Gastrocnemius medialis (tissue), 4 donors: ENCODE measurements at regions not wholly inside any gene's neighbourhood (a gene's known extent, or its start where the extent isn't known, plus 50 kb on each side); places are given as distances from the start of the nearest gene placed in this dataset.

Experiments
- ATAC-seq, 2 donors: fragments of 150-250 bp; one replicate each; pipeline ENCODE4 v1.9.1; 2016
- DNase-seq, 2 donors: peaks; one replicate each; pipeline ENCODE4 v3.0.0-alpha.2; 2019
- H3K27ac ChIP-seq, 4 donors: fragments of 200-600 bp; sonication (generic); 1 replicate in 1 of 4; 2 replicates in 3 of 4; pipeline ENCODE4 v1.5.1; 2016 to 2018; ENCODE audit warnings: mild to moderate bottlenecking in 2 of 4, moderate library complexity in 1 of 4
- H3K27me3 ChIP-seq, 3 donors: fragments of 200-600 bp; sonication (generic) in 2 of 3; 1 replicate in 1 of 3; 2 replicates in 2 of 3; pipeline versions ENCODE4 v1.5.1 to v1.6.0; 2016 to 2019; ENCODE audit warnings: mild to moderate bottlenecking in 1 of 3, moderate library complexity in 1 of 3
- H3K36me3 ChIP-seq, 2 donors: fragments of 200-600 bp; sonication (generic) in 1 of 2; one replicate each; pipeline ENCODE4 v1.5.1; 2017 to 2018
- H3K4me1 ChIP-seq, 2 donors: fragments of 200-600 bp; sonication (generic) in 1 of 2; one replicate each; pipeline ENCODE4 v1.5.1; 2016 to 2017; ENCODE audit warnings: mild to moderate bottlenecking in 2 of 2
- H3K4me3 ChIP-seq, 4 donors: fragments of 200-600 bp; sonication (generic) in 3 of 4; 1 replicate in 1 of 4; 2 replicates in 3 of 4; pipeline ENCODE4 v1.5.1; 2016 to 2019; ENCODE audit warnings: mild to moderate bottlenecking in 2 of 4
- H3K9me3 ChIP-seq, 3 donors: fragments of 200-600 bp; sonication (generic) in 2 of 3; 1 replicate in 1 of 3; 2 replicates in 2 of 3; pipeline ENCODE4 v1.5.1; 2016 to 2019
- CTCF ChIP-seq, 5 experiments: fragments of 450-650 bp in 3 of 5; fragments of 200-600 bp in 2 of 5; sonication (generic) in 2 of 5; IDR thresholded peaks in 4 of 5; conservative IDR thresholded peaks in 1 of 5; 1 replicate in 4 of 5; 2 replicates in 1 of 5; pipeline ENCODE4 v1.5.1; 2016 to 2019; ENCODE audit warnings: antibody characterized with exemption in 5 of 5, mild to moderate bottlenecking in 3 of 5, moderate library complexity in 3 of 5
- POLR2A ChIP-seq, 2 donors: fragments of 450-650 bp; IDR thresholded peaks; one replicate each; pipeline ENCODE4 v1.6.1; 2017; ENCODE audit warnings: antibody characterized with exemption in 2 of 2, mild to moderate bottlenecking in 2 of 2, moderate library complexity in 2 of 2
- in situ Hi-C, 4 donors: fragments of 200-750 bp; cut with MboI; loops; one replicate each; pipeline versions ENCODE4 v1.15.0 to v1.8.0; 2017; ENCODE audit warnings: low sequenced_read_pairs in 4 of 4
- intact Hi-C: fragments of 100-400 bp; cut with DNase I; formaldehyde crosslinking; loops from one replicate; pipeline ENCODE4 v1.15.1; 2023; ENCODE audit warnings: low total_unique reads

GRCh38 chr11:70530010-70530409, 131.7 kb downstream of the CTTN start:
- intact Hi-C loops: no loop called here
- DNase-seq: no peak
- Histone ChIP-seq H3K27me3 (no peaks in the 10 kb centered on the region), H3K9me3 (no peaks in the 10 kb centered on the region), H3K27ac (no peak overlapping the region), H3K36me3 (no peaks in the 10 kb centered on the region), H3K4me1 (no peaks in the 10 kb centered on the region), H3K4me3 (no peak overlapping the region)
- TF ChIP-seq POLR2A (IDR thresholded peaks at IDR 0.05) (no peak), CTCF (IDR thresholded peaks at IDR 0.05 in 4 of 5, conservative IDR thresholded peaks at IDR 0.05 in 1 of 5) (no peak)
- no peak for ATAC-seq
- in situ Hi-C loops: no loop called here

GRCh38 chr11:70530629-70531185, 132.4 kb downstream of the CTTN start:
- no peak for TF ChIP-seq CTCF (IDR thresholded peaks at IDR 0.05 in 4 of 5, conservative IDR thresholded peaks at IDR 0.05 in 1 of 5)
- TF ChIP-seq POLR2A (IDR thresholded peaks at IDR 0.05): no peak
- no peaks in the 10 kb centered on the region for H3K27me3 ChIP-seq
- no peaks in the 10 kb centered on the region for H3K36me3 ChIP-seq
- in situ Hi-C loops (no loop called here), intact Hi-C loops (no loop called here)
- ATAC-seq (no peak), DNase-seq (no peak)
- no peaks in the 10 kb centered on the region for H3K4me1 ChIP-seq
- H3K4me3 ChIP-seq: no peak overlapping the region
- H3K9me3 ChIP-seq: no peaks in the 10 kb centered on the region
- no peak overlapping the region for H3K27ac ChIP-seq

GRCh38 chr11:70531281-70532065, 133.1 kb downstream of the CTTN start:
- Histone ChIP-seq H3K27ac (no peak overlapping the region), H3K4me1 (no peaks in the 10 kb centered on the region), H3K9me3 (no peaks in the 10 kb centered on the region), H3K36me3 (no peaks in the 10 kb centered on the region), H3K27me3 (no peaks in the 10 kb centered on the region), H3K4me3 (no peak overlapping the region)
- no peak for DNase-seq
- TF ChIP-seq CTCF (IDR thresholded peaks at IDR 0.05 in 4 of 5, conservative IDR thresholded peaks at IDR 0.05 in 1 of 5): no peak
- TF ChIP-seq POLR2A (IDR thresholded peaks at IDR 0.05): no peak
- intact Hi-C loops (no loop called here), in situ Hi-C loops (no loop called here)
- ATAC-seq: no peak

GRCh38 chr11:70532066-70532440, 133.7 kb downstream of the CTTN start:
- intact Hi-C loops (no loop called here), in situ Hi-C loops (no loop called here)
- H3K27ac ChIP-seq: no peak overlapping the region
- H3K27me3 ChIP-seq: no peaks in the 10 kb centered on the region
- H3K36me3 ChIP-seq: no peaks in the 10 kb centered on the region
- no peaks in the 10 kb centered on the region for H3K9me3 ChIP-seq
- no peaks in the 10 kb centered on the region for H3K4me1 ChIP-seq
- TF ChIP-seq CTCF (IDR thresholded peaks at IDR 0.05 in 4 of 5, conservative IDR thresholded peaks at IDR 0.05 in 1 of 5) (no peak), POLR2A (IDR thresholded peaks at IDR 0.05) (no peak)
- no peak overlapping the region for H3K4me3 ChIP-seq
- ATAC-seq (no peak), DNase-seq (no peak)
